Loucy (cell line): ENCODE measurements at regions not wholly inside any gene's neighbourhood (a gene's known extent, or its start where the extent isn't known, plus 50 kb on each side); places are given as distances from the start of the nearest gene placed in this dataset.
"Not testable (repeated sequence)": the region's sequence is repeated elsewhere in the genome, so short reads cannot be mapped to it uniquely, and the experiment has no call there.

Source experiments
- EZH2phosphoT487 ChIP-seq: fragments of 200-600 bp; IDR thresholded peaks from 2 replicates; pipeline ENCODE4 v1.6.1; 2018; ENCODE audit warnings: antibody characterized with exemption, mild to moderate bottlenecking, moderate library complexity, borderline replicate concordance
- TF ChIP-seq, protein P1 (sequence below): fragments of 200-600 bp; sonication (generic); conservative IDR thresholded peaks from 2 replicates; pipeline ENCODE4 v1.5.1; 2014; ENCODE audit warnings: mild to moderate bottlenecking, antibody characterized with exemption, low read length

DNA sequence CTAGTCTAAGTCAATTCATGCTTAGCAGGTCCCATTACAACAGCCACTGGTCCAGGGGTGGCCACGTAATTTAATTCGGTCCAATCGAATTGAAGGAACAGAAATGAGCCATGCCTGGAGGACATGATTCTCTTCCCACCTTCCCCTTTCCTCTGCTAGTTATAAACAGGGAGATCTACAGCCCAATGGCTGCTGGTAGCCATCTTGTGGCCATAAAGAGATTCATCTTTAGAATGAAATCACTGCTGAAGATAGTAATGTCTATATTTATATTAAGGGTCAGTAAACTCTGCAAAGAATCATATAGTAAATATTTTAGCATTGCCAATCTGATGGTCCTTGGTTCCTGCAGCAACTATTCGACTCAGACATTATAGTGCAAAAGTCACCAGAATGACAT lies 530.6 kb downstream of the TTLL7 start:
- TF ChIP-seq, protein P1, sequence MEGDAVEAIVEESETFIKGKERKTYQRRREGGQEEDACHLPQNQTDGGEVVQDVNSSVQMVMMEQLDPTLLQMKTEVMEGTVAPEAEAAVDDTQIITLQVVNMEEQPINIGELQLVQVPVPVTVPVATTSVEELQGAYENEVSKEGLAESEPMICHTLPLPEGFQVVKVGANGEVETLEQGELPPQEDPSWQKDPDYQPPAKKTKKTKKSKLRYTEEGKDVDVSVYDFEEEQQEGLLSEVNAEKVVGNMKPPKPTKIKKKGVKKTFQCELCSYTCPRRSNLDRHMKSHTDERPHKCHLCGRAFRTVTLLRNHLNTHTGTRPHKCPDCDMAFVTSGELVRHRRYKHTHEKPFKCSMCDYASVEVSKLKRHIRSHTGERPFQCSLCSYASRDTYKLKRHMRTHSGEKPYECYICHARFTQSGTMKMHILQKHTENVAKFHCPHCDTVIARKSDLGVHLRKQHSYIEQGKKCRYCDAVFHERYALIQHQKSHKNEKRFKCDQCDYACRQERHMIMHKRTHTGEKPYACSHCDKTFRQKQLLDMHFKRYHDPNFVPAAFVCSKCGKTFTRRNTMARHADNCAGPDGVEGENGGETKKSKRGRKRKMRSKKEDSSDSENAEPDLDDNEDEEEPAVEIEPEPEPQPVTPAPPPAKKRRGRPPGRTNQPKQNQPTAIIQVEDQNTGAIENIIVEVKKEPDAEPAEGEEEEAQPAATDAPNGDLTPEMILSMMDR = not testable (repeated sequence)
- TF ChIP-seq EZH2phosphoT487 = not testable (repeated sequence)
